Stimulated activated naive B cell treated with anti-CD40 and anti-IgM and Interleukin-4, amounts not matched to agents 10 μg/mL and 1 μg/mL and 100 μg/mL, for 72 hours (primary cell): ENCODE measurements at regions not wholly inside any gene's neighbourhood (a gene's known extent, or its start where the extent isn't known, plus 50 kb on each side); places are given as distances from the start of the nearest gene placed in this dataset.
"Not testable (repeated sequence)": the region's sequence is repeated elsewhere in the genome, so short reads cannot be mapped to it uniquely, and the experiment has no call there.

Experiments used
- ATAC-seq, 2 donors: fragments of 150-1000 bp; cut with Tn5 transposase; replicated peaks; 2 replicates each; pipeline ENCODE4 v1.10.0; 2021; ENCODE audit warnings: moderate library complexity in 1 of 2
- DNase-seq: peaks from one replicate; pipeline ENCODE4 v3.0.0; 2021
- H3K27ac Mint-ChIP-seq: one replicate; pipeline ENCODE4 v1.8.0; 2022; ENCODE audit warnings: mild to moderate bottlenecking, mixed read lengths
- H3K27me3 Mint-ChIP-seq, 2 donors: one replicate each; pipeline ENCODE4 v1.8.0; 2022; ENCODE audit warnings: mixed read lengths in 2 of 2
- H3K36me3 Mint-ChIP-seq, 2 donors: one replicate each; pipeline ENCODE4 v1.8.0; 2022; ENCODE audit warnings: mixed read lengths in 2 of 2, mild to moderate bottlenecking in 1 of 2
- H3K4me1 Mint-ChIP-seq, 2 donors: one replicate each; pipeline ENCODE4 v1.8.0; 2022; ENCODE audit warnings: mixed read lengths in 2 of 2, mild to moderate bottlenecking in 1 of 2
- H3K4me3 Mint-ChIP-seq, 2 donors: one replicate each; pipeline ENCODE4 v1.8.0; 2022; ENCODE audit warnings: mild to moderate bottlenecking in 2 of 2, mixed read lengths in 2 of 2, moderate library complexity in 1 of 2
- H3K9me3 Mint-ChIP-seq, 2 donors: one replicate each; pipeline ENCODE4 v1.8.0; 2022; ENCODE audit warnings: mixed read lengths in 2 of 2, mild to moderate bottlenecking in 1 of 2

GRCh38 chr12:25615119-25615518 is 62.0 kb upstream of the LMNTD1 start:
- Mint-ChIP-seq H3K36me3 (no peaks in the 10 kb centered on the region), H3K4me3 (no peak overlapping the region), H3K4me1 (no peaks in the 10 kb centered on the region), H3K27me3 (peaks cover 0 to 14% of the 10 kb centered on the region in 2 donors), H3K27ac (no peak overlapping the region), H3K9me3 (no peaks in the 10 kb centered on the region)
- ATAC-seq (no peak), DNase-seq (no peak)

- H3K27me3 Mint-ChIP-seq: peaks cover 0 to 8% of the 10 kb centered on the region in 2 donors
- H3K27ac Mint-ChIP-seq: no peak overlapping the region
- no peaks in the 10 kb centered on the region for H3K4me1 Mint-ChIP-seq
These were observed 63.2 kb upstream of the LMNTD1 start for GRCh38 chr12:25616286-25616685.

GRCh38 chr12:25617991-25618390 is 64.9 kb upstream of the LMNTD1 start:
- DNase-seq: no peak
- Mint-ChIP-seq H3K27ac (no peak overlapping the region), H3K27me3 (peaks cover 0 to 3% of the 10 kb centered on the region in 2 donors), H3K4me3 (no peak overlapping the region), H3K36me3 (no peaks in the 10 kb centered on the region), H3K4me1 (no peaks in the 10 kb centered on the region), H3K9me3 (no peaks in the 10 kb centered on the region)
- no peak for ATAC-seq

More at GRCh38 chr12:25616286-25616685, 63.2 kb upstream of the LMNTD1 start:
- H3K36me3 Mint-ChIP-seq: no peaks in the 10 kb centered on the region
- H3K9me3 Mint-ChIP-seq: no peaks in the 10 kb centered on the region
- no peak for DNase-seq
- ATAC-seq: no peak
- H3K4me3 Mint-ChIP-seq: no peak overlapping the region

GRCh38 chr12:25623816-25624215 is 70.7 kb upstream of the LMNTD1 start:
- Mint-ChIP-seq H3K27ac (no peak overlapping the region), H3K4me3 (no peak overlapping the region), H3K9me3 (no peaks in the 10 kb centered on the region), H3K36me3 (no peaks in the 10 kb centered on the region), H3K4me1 (no peaks in the 10 kb centered on the region), H3K27me3 (no peaks in the 10 kb centered on the region)
- DNase-seq (no peak), ATAC-seq (no peak)

- H3K27me3 Mint-ChIP-seq: no peaks in the 10 kb centered on the region
- no peaks in the 10 kb centered on the region for H3K9me3 Mint-ChIP-seq
- no peak overlapping the region for H3K4me3 Mint-ChIP-seq
- DNase-seq (no peak), ATAC-seq (no peak)
- no peaks in the 10 kb centered on the region for H3K36me3 Mint-ChIP-seq
- H3K4me1 Mint-ChIP-seq: no peaks in the 10 kb centered on the region
- no peak overlapping the region for H3K27ac Mint-ChIP-seq
These were observed 72.1 kb upstream of the LMNTD1 start for GRCh38 chr12:25625146-25625545.

GRCh38 chr12:25629341-25629740 is 76.3 kb upstream of the LMNTD1 start:
- no peaks in the 10 kb centered on the region for H3K4me1 Mint-ChIP-seq
- H3K27me3 Mint-ChIP-seq: no peaks in the 10 kb centered on the region
- H3K27ac Mint-ChIP-seq: no peak overlapping the region
- H3K36me3 Mint-ChIP-seq: no peaks in the 10 kb centered on the region
- ATAC-seq (no peak), DNase-seq (no peak)
- no peak overlapping the region for H3K4me3 Mint-ChIP-seq
- H3K9me3 Mint-ChIP-seq: no peaks in the 10 kb centered on the region

- H3K4me3 Mint-ChIP-seq, H3K27ac Mint-ChIP-seq, ATAC-seq, H3K4me1 Mint-ChIP-seq, H3K9me3 Mint-ChIP-seq, H3K27me3 Mint-ChIP-seq, H3K36me3 Mint-ChIP-seq, DNase-seq: not testable (repeated sequence)
These were observed 77.8 kb upstream of the LMNTD1 start for GRCh38 chr12:25630735-25631515.

GRCh38 chr12:25633149-25633548 is 80.1 kb upstream of the LMNTD1 start:
- H3K9me3 Mint-ChIP-seq, H3K36me3 Mint-ChIP-seq, H3K4me3 Mint-ChIP-seq, H3K27ac Mint-ChIP-seq, H3K4me1 Mint-ChIP-seq, H3K27me3 Mint-ChIP-seq, DNase-seq, ATAC-seq: not testable (repeated sequence)

GRCh38 chr12:25637752-25638151 is 84.7 kb upstream of the LMNTD1 start:
- no peaks in the 10 kb centered on the region for H3K36me3 Mint-ChIP-seq
- peaks cover 0 to 7% of the 10 kb centered on the region in 2 donors for H3K9me3 Mint-ChIP-seq
- H3K27ac Mint-ChIP-seq: no peak overlapping the region
- no peak overlapping the region for H3K4me3 Mint-ChIP-seq
- H3K4me1 Mint-ChIP-seq: no peaks in the 10 kb centered on the region
- ATAC-seq (no peak), DNase-seq (no peak)
- H3K27me3 Mint-ChIP-seq: no peaks in the 10 kb centered on the region

- Mint-ChIP-seq H3K4me3 (no peak overlapping the region), H3K27me3 (no peaks in the 10 kb centered on the region), H3K36me3 (no peaks in the 10 kb centered on the region), H3K4me1 (no peaks in the 10 kb centered on the region), H3K27ac (no peak overlapping the region), H3K9me3 (peaks cover 0 to 7% of the 10 kb centered on the region in 2 donors)
- no peak for DNase-seq
- no peak for ATAC-seq
These were observed 86.3 kb upstream of the LMNTD1 start for GRCh38 chr12:25639406-25639805.

GRCh38 chr12:25644979-25645378 is 91.9 kb upstream of the LMNTD1 start:
- no peak overlapping the region for H3K27ac Mint-ChIP-seq
- H3K27me3 Mint-ChIP-seq: no peaks in the 10 kb centered on the region
- H3K9me3 Mint-ChIP-seq: peaks cover 0 to under 1% of the 10 kb centered on the region in 2 donors
- H3K4me3 Mint-ChIP-seq: no peak overlapping the region
- H3K36me3 Mint-ChIP-seq: no peaks in the 10 kb centered on the region
- no peaks in the 10 kb centered on the region for H3K4me1 Mint-ChIP-seq
- DNase-seq: no peak
- no peak for ATAC-seq

- DNase-seq (no peak), ATAC-seq (no peak)
- no peak overlapping the region for H3K4me3 Mint-ChIP-seq
- H3K4me1 Mint-ChIP-seq: no peaks in the 10 kb centered on the region
- H3K27ac Mint-ChIP-seq: no peak overlapping the region
- no peaks in the 10 kb centered on the region for H3K9me3 Mint-ChIP-seq
- no peaks in the 10 kb centered on the region for H3K27me3 Mint-ChIP-seq
- no peaks in the 10 kb centered on the region for H3K36me3 Mint-ChIP-seq
These were observed 92.3 kb upstream of the LMNTD1 start for GRCh38 chr12:25645427-25645826.

GRCh38 chr12:25651931-25652330 is 98.8 kb upstream of the LMNTD1 start:
- H3K4me3 Mint-ChIP-seq: no peak overlapping the region
- H3K27me3 Mint-ChIP-seq: peaks cover 0 to 6% of the 10 kb centered on the region in 2 donors
- no peaks in the 10 kb centered on the region for H3K36me3 Mint-ChIP-seq
- H3K4me1 Mint-ChIP-seq: peaks cover 3 to 5% of the 10 kb centered on the region in 2 donors
- no peak overlapping the region for H3K27ac Mint-ChIP-seq
- DNase-seq (no peak), ATAC-seq (no peak)
- no peaks in the 10 kb centered on the region for H3K9me3 Mint-ChIP-seq

- no peak for DNase-seq
- ATAC-seq: no peak
- no peaks in the 10 kb centered on the region for H3K36me3 Mint-ChIP-seq
- peaks cover 3 to 5% of the 10 kb centered on the region in 2 donors for H3K4me1 Mint-ChIP-seq
- H3K27me3 Mint-ChIP-seq: peaks cover 0 to 6% of the 10 kb centered on the region in 2 donors
- no peak overlapping the region for H3K4me3 Mint-ChIP-seq
- no peaks in the 10 kb centered on the region for H3K9me3 Mint-ChIP-seq
- no peak overlapping the region for H3K27ac Mint-ChIP-seq
These were observed 99.3 kb upstream of the LMNTD1 start for GRCh38 chr12:25652371-25652770.

- H3K36me3 Mint-ChIP-seq: no peaks in the 10 kb centered on the region
- peaks cover 0 to 2% of the 10 kb centered on the region in 2 donors for H3K9me3 Mint-ChIP-seq
- H3K27me3 Mint-ChIP-seq: peaks cover 0 to 6% of the 10 kb centered on the region in 2 donors
- H3K4me1 Mint-ChIP-seq: peaks cover 3 to 5% of the 10 kb centered on the region in 2 donors
- H3K4me3 Mint-ChIP-seq: no peak overlapping the region
- ATAC-seq (no peak), DNase-seq (no peak)
- H3K27ac Mint-ChIP-seq: no peak overlapping the region
These were observed 100.5 kb upstream of the LMNTD1 start for GRCh38 chr12:25653487-25654175.
